ENCODE measurements at regions not wholly inside any gene's neighbourhood (a gene's known extent, or its start where the extent isn't known, plus 50 kb on each side); places are given as distances from the start of the nearest gene placed in this dataset.

- no peaks in the 10 kb centered on the region for H3K9me1 ChIP-seq (replicated peaks; ENCODE audit: control insufficient read depth, extremely low read depth, insufficient read depth, low read length)
- no peak overlapping the region for H3K27ac ChIP-seq (ENCODE audit: insufficient read depth, low read depth, low read length)
- H3K4me1 ChIP-seq (ENCODE audit: control insufficient read depth, extremely low read depth, insufficient read depth, low read length) = no peaks in the 10 kb centered on the region
- H3K4me2 ChIP-seq (ENCODE audit: insufficient read depth, low read length) = no peak overlapping the region
- H3K4me3 ChIP-seq (replicated peaks in 1 of 3; ENCODE audit: insufficient read depth in 1 of 3, low read depth in 1 of 3, low read length in 3 of 3) = no peak overlapping the region
- H3K79me2 ChIP-seq (ENCODE audit: control insufficient read depth, insufficient read depth, low read length) = no peaks in the 10 kb centered on the region
- no peak for TF ChIP-seq MYC (IDR thresholded peaks at IDR 0.05; ENCODE audit: low read depth, low read length)
- TF ChIP-seq EZH2 (IDR thresholded peaks at IDR 0.05; ENCODE audit: borderline replicate concordance, low read depth, low read length, severe bottlenecking) = no peak
- TF ChIP-seq CTCF (IDR thresholded peaks at IDR 0.05; ENCODE audit: extremely low read depth in 1 of 2, insufficient read depth in 1 of 2, low read depth in 1 of 2, low read length in 2 of 2) = no peak
- no peak for TF ChIP-seq MAX (IDR thresholded peaks at IDR 0.05; ENCODE audit: insufficient read depth, insufficient read length)
- no peak for TF ChIP-seq POLR2AphosphoS5 (IDR thresholded peaks at IDR 0.05; ENCODE audit: insufficient read depth, low read depth, low read length)
- TF ChIP-seq JUN (IDR thresholded peaks at IDR 0.05; ENCODE audit: borderline replicate concordance, insufficient read depth, insufficient read length, low read depth) = no peak
- no peak for TF ChIP-seq FOS (IDR thresholded peaks at IDR 0.05; ENCODE audit: borderline replicate concordance, insufficient read depth, low read length)
- TF ChIP-seq POLR2A (IDR thresholded peaks at IDR 0.05; ENCODE audit: low read depth, low read length) = no peak
- no peak for TF ChIP-seq GATA2 (IDR thresholded peaks at IDR 0.05; ENCODE audit: insufficient read depth, insufficient read length, low read depth, low read length)
- ChIA-PET CTCF (interaction anchor here (0.9 to 4.7 kb wide), 16 partner anchors 9 to 420 kb away, joined by 3 to 208 read pairs (median 10); no protein-coding TSS in a partner anchor), POLR2A (no interaction called here)
- FAIRE-seq (no peak), DNase-seq (ENCODE audit: low read depth, low spot score) (no peak)
- no peaks in the 10 kb centered on the region for H3K9me3 ChIP-seq (replicated peaks; ENCODE audit: control insufficient read depth, insufficient read depth, low read length)
- H4K20me1 ChIP-seq (replicated peaks; ENCODE audit: control insufficient read depth, extremely low read depth, insufficient read depth, low read length) = no peaks in the 10 kb centered on the region
- H3K36me3 ChIP-seq (ENCODE audit: control insufficient read depth in 2 of 2, extremely low read depth in 1 of 2, insufficient read depth in 2 of 2, low read length in 2 of 2) = peaks cover 0 to 14% of the 10 kb centered on the region in 2 experiments
- BruUV-seq (replicated peaks) = no TSS peak
- H3K9ac ChIP-seq (replicated peaks; ENCODE audit: extremely low read depth, insufficient read depth, low read length) = no peak overlapping the region
- dilution Hi-C loops (cut with MboI; ENCODE audit: extremely low pct_ligation_motif_present, low sequenced_read_pairs) (no loop called here), intact Hi-C loops (cut with micrococcal nuclease) (no loop called here)
- no peak overlapping the region for H2AFZ ChIP-seq (ENCODE audit: low read depth, low read length)
- no peaks in the 10 kb centered on the region for H3K27me3 ChIP-seq (ENCODE audit: control insufficient read depth in 2 of 2, insufficient read depth in 2 of 2, low read length in 2 of 2)
Observed at GRCh38 chr17:45639297-45639849, 144.7 kb upstream of the CRHR1 start.
